IMR-90 (cell line): ENCODE measurements at regions not wholly inside any gene's neighbourhood (a gene's known extent, or its start where the extent isn't known, plus 50 kb on each side); places are given as distances from the start of the nearest gene placed in this dataset.

Experiments used
- ATAC-seq: fragments of 200-7000 bp; cut with Tn5 transposase; 2 replicates; pipeline ENCODE4 v1.9.1; 2020; ENCODE audit warnings: low read depth, mild to moderate bottlenecking, moderate library complexity
- BruUV-seq: library from RNA; stranded (reverse); fragments of 400-500 nt; replicated peaks from 2 replicates; lab custom pipeline; 2021; lab: Mats Ljungman, UMichigan
- CTCF ChIA-PET: fragments of 300-600 bp; formaldehyde crosslinking; extraction: SDS; loops from one replicate; lab custom pipeline; 2021; ENCODE audit warnings: antibody characterized with exemption; lab: Yijun Ruan, JAX
- POLR2A ChIA-PET: fragments of 300-600 bp; sonication (Branson Sonifier 250); formaldehyde crosslinking; loops from one replicate; lab custom pipeline; 2022; ENCODE audit warnings: antibody characterized with exemption; ENCODE audit not compliant: unreplicated experiment; lab: Charles Lee
- DNase-seq: peaks from one replicate; pipeline ENCODE4 v3.0.0; 2013
- H2AFZ ChIP-seq: replicated peaks from 2 replicates; pipeline ENCODE3; 2013; ENCODE audit warnings: low read length, mild to moderate bottlenecking; ENCODE audit not compliant: poor library complexity
- H2AK5ac ChIP-seq: 2 replicates; pipeline ENCODE4 v1.6.1; 2013; ENCODE audit warnings: low read depth, low read length, inconsistent platforms
- H2AK9ac ChIP-seq: replicated peaks from 2 replicates; pipeline ENCODE3; 2013; ENCODE audit warnings: mild to moderate bottlenecking, low read depth, low read length, moderate library complexity; ENCODE audit not compliant: poor library complexity
- H2BK120ac ChIP-seq: 2 replicates; pipeline ENCODE4 v1.6.1; 2013; ENCODE audit warnings: low read depth, low read length, inconsistent platforms
- H2BK15ac ChIP-seq: 3 replicates; pipeline ENCODE4 v1.6.1; 2013; ENCODE audit warnings: low read depth, low read length, inconsistent platforms
- H2BK20ac ChIP-seq: 2 replicates; pipeline ENCODE4 v1.6.1; 2013; ENCODE audit warnings: low read depth, mild to moderate bottlenecking, inconsistent platforms, low read length, moderate library complexity
- H2BK5ac ChIP-seq: 2 replicates; pipeline ENCODE4 v1.6.1; 2013; ENCODE audit warnings: mild to moderate bottlenecking, low read depth, low read length, inconsistent platforms; ENCODE audit not compliant: poor library complexity, severe bottlenecking
- H3K14ac ChIP-seq: replicated peaks from 2 replicates; pipeline ENCODE4 v1.6.1; 2013; ENCODE audit warnings: low read depth, low read length, inconsistent platforms
- H3K18ac ChIP-seq: 2 replicates; pipeline ENCODE4 v1.6.1; 2013; ENCODE audit warnings: low read depth, low read length, control low read depth
- H3K23ac ChIP-seq: 2 replicates; pipeline ENCODE4 v1.6.1; 2013; ENCODE audit warnings: low read depth, low read length, inconsistent platforms
- H3K27ac ChIP-seq: 2 replicates; pipeline ENCODE4 v1.5.1; 2013; ENCODE audit warnings: mild to moderate bottlenecking, control low read depth, low read length; ENCODE audit not compliant: insufficient read depth
- H3K27me3 ChIP-seq: 2 replicates; pipeline ENCODE4 v1.6.1; 2013; ENCODE audit warnings: low read length; ENCODE audit not compliant: control insufficient read depth, insufficient read depth
- H3K36me3 ChIP-seq: 2 replicates; pipeline ENCODE4 v1.6.1; 2013; ENCODE audit warnings: low read length, mixed read lengths; ENCODE audit not compliant: control insufficient read depth, insufficient read depth
- H3K4ac ChIP-seq: 2 replicates; pipeline ENCODE4 v1.6.1; 2013; ENCODE audit warnings: low read depth, low read length, inconsistent platforms
- H3K4me1 ChIP-seq: 2 replicates; pipeline ENCODE4 v1.6.1; 2013; ENCODE audit warnings: low read length, mixed read lengths; ENCODE audit not compliant: control insufficient read depth, insufficient read depth
- H3K4me2 ChIP-seq: 2 replicates; pipeline ENCODE4 v1.6.1; 2013; ENCODE audit warnings: low read depth, mild to moderate bottlenecking, control low read depth, low read length, moderate library complexity
- H3K4me3 ChIP-seq: 2 replicates; pipeline ENCODE4 v1.5.1; 2013; ENCODE audit warnings: low read depth, mild to moderate bottlenecking, control low read depth, low read length, moderate library complexity; ENCODE audit not compliant: insufficient read depth
- H3K56ac ChIP-seq: 2 replicates; pipeline ENCODE4 v1.6.1; 2013; ENCODE audit warnings: low read length, inconsistent platforms; ENCODE audit not compliant: insufficient read depth; ENCODE audit errors: extremely low read depth
- H3K79me1 ChIP-seq, 2 experiments: 2 replicates each; pipeline ENCODE4 v1.6.1; 2013; ENCODE audit warnings: low read length in 2 of 2, inconsistent platforms in 1 of 2, low read depth in 1 of 2
- H3K9ac ChIP-seq: 2 replicates; pipeline ENCODE4 v1.6.1; 2013; ENCODE audit warnings: low read depth, low read length, control low read depth
- H3K9me1 ChIP-seq: 2 replicates; pipeline ENCODE4 v1.6.1; 2013; ENCODE audit warnings: low read length, inconsistent platforms; ENCODE audit not compliant: insufficient read depth
- H3K9me3 ChIP-seq: 2 replicates; pipeline ENCODE4 v1.6.1; 2013; ENCODE audit warnings: low read length; ENCODE audit not compliant: control insufficient read depth, insufficient read depth
- H4K20me1 ChIP-seq: 2 replicates; pipeline ENCODE4 v1.6.1; 2013; ENCODE audit warnings: low read length, inconsistent platforms; ENCODE audit not compliant: insufficient read depth
- H4K5ac ChIP-seq: 2 replicates; pipeline ENCODE4 v1.6.1; 2013; ENCODE audit warnings: mild to moderate bottlenecking, low read depth, low read length, control low read depth
- H4K8ac ChIP-seq, 2 experiments: 2 replicates each; pipeline ENCODE4 v1.6.1; 2013; ENCODE audit warnings: low read depth in 2 of 2, low read length in 2 of 2, control low read depth in 1 of 2, inconsistent platforms in 1 of 2
- H4K91ac ChIP-seq: 2 replicates; pipeline ENCODE4 v1.6.1; 2013; ENCODE audit warnings: low read depth, low read length, inconsistent platforms; ENCODE audit not compliant: insufficient read depth
- BHLHE40 ChIP-seq: fragments of 150-350 bp; IDR thresholded peaks from 2 replicates; pipeline ENCODE4 v1.6.1; 2016; ENCODE audit warnings: mild to moderate bottlenecking, low read depth, low read length
- CEBPB ChIP-seq: IDR thresholded peaks from 2 replicates; pipeline ENCODE4 v1.6.1; 2012; ENCODE audit warnings: low read depth, low read length, improper control_type of control experiment
- CHD1 ChIP-seq: IDR thresholded peaks from 2 replicates; pipeline ENCODE4 v1.6.1; 2012; ENCODE audit warnings: low read depth, low read length, improper control_type of control experiment
- FOS ChIP-seq: fragments of 150-350 bp; IDR thresholded peaks from 2 replicates; pipeline ENCODE4 v1.6.1; 2016; ENCODE audit warnings: low read depth, low read length
- MAFK ChIP-seq: IDR thresholded peaks from 2 replicates; pipeline ENCODE4 v1.6.1; 2012; ENCODE audit warnings: low read depth, low read length, improper control_type of control experiment
- MAZ ChIP-seq: IDR thresholded peaks from 2 replicates; pipeline ENCODE4 v1.6.1; 2012; ENCODE audit warnings: low read depth, mild to moderate bottlenecking, low read length, improper control_type of control experiment, moderate library complexity, borderline replicate concordance
- MXI1 ChIP-seq: IDR thresholded peaks from 2 replicates; pipeline ENCODE4 v1.6.1; 2012; ENCODE audit warnings: low read depth, mild to moderate bottlenecking, low read length, moderate library complexity, borderline replicate concordance
- NFE2L2 ChIP-seq: fragments of 150-350 bp; IDR thresholded peaks from 2 replicates; pipeline ENCODE4 v1.6.1; 2016; ENCODE audit warnings: low read depth, mild to moderate bottlenecking, low read length
- POLR2A ChIP-seq: IDR thresholded peaks from 2 replicates; pipeline ENCODE4 v1.6.1; 2012; ENCODE audit warnings: mild to moderate bottlenecking, low read depth, low read length
- RAD21 ChIP-seq: IDR thresholded peaks from 2 replicates; pipeline ENCODE4 v1.6.1; 2012; ENCODE audit warnings: low read length, improper control_type of control experiment
- RCOR1 ChIP-seq: IDR thresholded peaks from 2 replicates; pipeline ENCODE4 v1.6.1; 2012; ENCODE audit warnings: mild to moderate bottlenecking, low read length, improper control_type of control experiment; ENCODE audit not compliant: insufficient replicate concordance
- RFX5 ChIP-seq: IDR thresholded peaks from 2 replicates; pipeline ENCODE4 v1.8.0; 2012; ENCODE audit warnings: low read depth, mild to moderate bottlenecking, low read length, moderate library complexity
- SMC3 ChIP-seq: fragments of 150-350 bp; IDR thresholded peaks from 2 replicates; pipeline ENCODE4 v1.6.1; 2016; ENCODE audit warnings: low read depth, mild to moderate bottlenecking, antibody characterized with exemption, low read length, moderate library complexity
- WGBS, 2 experiments: methylation state at CpG; one replicate each; pipeline versions ENCODE4 v1.1.5 to v1.1.7; 2013; ENCODE audit warnings: missing lambda C conversion rate in 2 of 2; ENCODE audit not compliant: insufficient read length in 1 of 2; ENCODE audit errors: extremely low coverage in 2 of 2; 5-methylcytosine and 5-hydroxymethylcytosine counted together
- dilution Hi-C: fragments of 300-500 bp; cut with HindIII; formaldehyde crosslinking; loops from one replicate; pipeline ENCODE4 v1.14.3; 2018; ENCODE audit warnings: low sequenced_read_pairs; ENCODE audit not compliant: unreplicated experiment
- in situ Hi-C: fragments of 300-500 bp; cut with MboI; formaldehyde crosslinking; loops from 3 replicates; pipeline ENCODE4 v1.14.3; 2019; ENCODE audit warnings: low sequenced_read_pairs, inconsistent platforms, mixed read lengths
- intact Hi-C: fragments of 100-400 bp; cut with micrococcal nuclease; formaldehyde crosslinking; loops from 2 replicates; pipeline ENCODE4 v1.10.0; 2022
- TF ChIP-seq, protein P1 (sequence below): fragments of 150-350 bp; IDR thresholded peaks from 2 replicates; pipeline ENCODE4 v1.6.1; 2016; ENCODE audit warnings: low read depth, mild to moderate bottlenecking, low read length, moderate library complexity, borderline replicate concordance
- TF ChIP-seq, protein P2 (sequence below): fragments of 150-350 bp; IDR thresholded peaks from 2 replicates; pipeline ENCODE4 v1.6.1; 2017; ENCODE audit warnings: mild to moderate bottlenecking, antibody characterized with exemption, low read length, low read depth
- TF ChIP-seq, protein P3 (sequence below): conservative IDR thresholded peaks from 2 replicates; pipeline ENCODE4 v1.5.1; 2012; ENCODE audit warnings: mild to moderate bottlenecking, low read depth, low read length, improper control_type of control experiment

GRCh38 chr16:48963306-48963705, 318.3 kb downstream of the CBLN1 start:
- Histone ChIP-seq H3K79me1 (no peaks in the 10 kb centered on the region), H2BK20ac (peak overlapping the region; percentile 100), H4K91ac (peak overlapping the region; percentile 99), H3K18ac (peak overlapping the region; percentile 96), H3K9me3 (no peaks in the 10 kb centered on the region), H3K4me1 (peaks cover 38% of the 10 kb centered on the region), H2AFZ (peak overlapping the region; percentile 59), H4K8ac (peak overlapping the region; percentile 55 to 92), H3K56ac (peak overlapping the region; percentile 91; the same call in 1 of the 2 replicates), H3K4me3 (no peak overlapping the region), H2AK5ac (peak overlapping the region; percentile 78), H2BK120ac (peak overlapping the region; percentile 98), H3K9me1 (peaks cover 32% of the 10 kb centered on the region), H4K5ac (peak overlapping the region; percentile 83), H4K20me1 (no peaks in the 10 kb centered on the region), H2BK5ac (peak overlapping the region; percentile 84), H3K9ac (no peak overlapping the region), H3K14ac (peak overlapping the region; percentile 90), H3K27ac (peak overlapping the region; percentile 89), H2AK9ac (peak overlapping the region; percentile 75), H3K23ac (peak overlapping the region; percentile 95), H3K36me3 (no peaks in the 10 kb centered on the region), H3K4ac (peak overlapping the region; percentile 99), H2BK15ac (peak overlapping the region; percentile 99; the same call in 2 of the 3 replicates), H3K4me2 (peak overlapping the region; percentile 47; the same call in 1 of the 2 replicates), H3K27me3 (no peaks in the 10 kb centered on the region)
- no peak for TF ChIP-seq POLR2A
- no peak for TF ChIP-seq SMC3
- TF ChIP-seq, protein P1, sequence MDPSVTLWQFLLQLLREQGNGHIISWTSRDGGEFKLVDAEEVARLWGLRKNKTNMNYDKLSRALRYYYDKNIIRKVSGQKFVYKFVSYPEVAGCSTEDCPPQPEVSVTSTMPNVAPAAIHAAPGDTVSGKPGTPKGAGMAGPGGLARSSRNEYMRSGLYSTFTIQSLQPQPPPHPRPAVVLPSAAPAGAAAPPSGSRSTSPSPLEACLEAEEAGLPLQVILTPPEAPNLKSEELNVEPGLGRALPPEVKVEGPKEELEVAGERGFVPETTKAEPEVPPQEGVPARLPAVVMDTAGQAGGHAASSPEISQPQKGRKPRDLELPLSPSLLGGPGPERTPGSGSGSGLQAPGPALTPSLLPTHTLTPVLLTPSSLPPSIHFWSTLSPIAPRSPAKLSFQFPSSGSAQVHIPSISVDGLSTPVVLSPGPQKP: no peak
- TF ChIP-seq NFE2L2: no peak
- TF ChIP-seq, protein P2, sequence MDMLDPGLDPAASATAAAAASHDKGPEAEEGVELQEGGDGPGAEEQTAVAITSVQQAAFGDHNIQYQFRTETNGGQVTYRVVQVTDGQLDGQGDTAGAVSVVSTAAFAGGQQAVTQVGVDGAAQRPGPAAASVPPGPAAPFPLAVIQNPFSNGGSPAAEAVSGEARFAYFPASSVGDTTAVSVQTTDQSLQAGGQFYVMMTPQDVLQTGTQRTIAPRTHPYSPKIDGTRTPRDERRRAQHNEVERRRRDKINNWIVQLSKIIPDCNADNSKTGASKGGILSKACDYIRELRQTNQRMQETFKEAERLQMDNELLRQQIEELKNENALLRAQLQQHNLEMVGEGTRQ: no peak
- no peak for TF ChIP-seq RFX5
- no peak for TF ChIP-seq CEBPB
- TF ChIP-seq, protein P3, sequence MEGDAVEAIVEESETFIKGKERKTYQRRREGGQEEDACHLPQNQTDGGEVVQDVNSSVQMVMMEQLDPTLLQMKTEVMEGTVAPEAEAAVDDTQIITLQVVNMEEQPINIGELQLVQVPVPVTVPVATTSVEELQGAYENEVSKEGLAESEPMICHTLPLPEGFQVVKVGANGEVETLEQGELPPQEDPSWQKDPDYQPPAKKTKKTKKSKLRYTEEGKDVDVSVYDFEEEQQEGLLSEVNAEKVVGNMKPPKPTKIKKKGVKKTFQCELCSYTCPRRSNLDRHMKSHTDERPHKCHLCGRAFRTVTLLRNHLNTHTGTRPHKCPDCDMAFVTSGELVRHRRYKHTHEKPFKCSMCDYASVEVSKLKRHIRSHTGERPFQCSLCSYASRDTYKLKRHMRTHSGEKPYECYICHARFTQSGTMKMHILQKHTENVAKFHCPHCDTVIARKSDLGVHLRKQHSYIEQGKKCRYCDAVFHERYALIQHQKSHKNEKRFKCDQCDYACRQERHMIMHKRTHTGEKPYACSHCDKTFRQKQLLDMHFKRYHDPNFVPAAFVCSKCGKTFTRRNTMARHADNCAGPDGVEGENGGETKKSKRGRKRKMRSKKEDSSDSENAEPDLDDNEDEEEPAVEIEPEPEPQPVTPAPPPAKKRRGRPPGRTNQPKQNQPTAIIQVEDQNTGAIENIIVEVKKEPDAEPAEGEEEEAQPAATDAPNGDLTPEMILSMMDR: no peak
- TF ChIP-seq MXI1: no peak
- TF ChIP-seq MAFK: no peak
- no peak for TF ChIP-seq CHD1
- no peak for TF ChIP-seq RAD21
- TF ChIP-seq FOS: no peak
- TF ChIP-seq BHLHE40: no peak
- no peak for TF ChIP-seq RCOR1
- no peak for TF ChIP-seq MAZ
- 0% methylated on average over 1 of the region's 3 CpGs; no CpG with 5 or more reads in 1 of the 2 experiments for whole genome bisulfite sequencing, 2 experiments
- CTCF ChIA-PET: no interaction called here
- in situ Hi-C loops: no loop called here
- POLR2A ChIA-PET: no interaction called here
- peak; percentile 53 for DNase-seq
- ATAC-seq: peak; percentile 15; the same call in 1 of the 2 replicates
- dilution Hi-C loops: no loop called here
- no TSS peak for BruUV-seq
- intact Hi-C loops: no loop called here
